NT2/D1 (cell line): ENCODE measurements at regions not wholly inside any gene's neighbourhood (a gene's known extent, or its start where the extent isn't known, plus 50 kb on each side); places are given as distances from the start of the nearest gene placed in this dataset.

Experiments
- SUZ12 ChIP-seq: IDR thresholded peaks from 2 replicates; pipeline ENCODE4 v1.6.1; 2011; ENCODE audit not compliant: insufficient read length, insufficient read depth; ENCODE audit errors: extremely low read depth
- YY1 ChIP-seq: IDR thresholded peaks from 2 replicates; pipeline ENCODE4 v1.6.1; 2011; ENCODE audit not compliant: insufficient read length, insufficient read depth
- ZNF274 ChIP-seq: IDR thresholded peaks from 2 replicates; pipeline ENCODE4 v1.6.1; 2011; ENCODE audit warnings: mild to moderate bottlenecking, low read depth, low read length

DNA sequence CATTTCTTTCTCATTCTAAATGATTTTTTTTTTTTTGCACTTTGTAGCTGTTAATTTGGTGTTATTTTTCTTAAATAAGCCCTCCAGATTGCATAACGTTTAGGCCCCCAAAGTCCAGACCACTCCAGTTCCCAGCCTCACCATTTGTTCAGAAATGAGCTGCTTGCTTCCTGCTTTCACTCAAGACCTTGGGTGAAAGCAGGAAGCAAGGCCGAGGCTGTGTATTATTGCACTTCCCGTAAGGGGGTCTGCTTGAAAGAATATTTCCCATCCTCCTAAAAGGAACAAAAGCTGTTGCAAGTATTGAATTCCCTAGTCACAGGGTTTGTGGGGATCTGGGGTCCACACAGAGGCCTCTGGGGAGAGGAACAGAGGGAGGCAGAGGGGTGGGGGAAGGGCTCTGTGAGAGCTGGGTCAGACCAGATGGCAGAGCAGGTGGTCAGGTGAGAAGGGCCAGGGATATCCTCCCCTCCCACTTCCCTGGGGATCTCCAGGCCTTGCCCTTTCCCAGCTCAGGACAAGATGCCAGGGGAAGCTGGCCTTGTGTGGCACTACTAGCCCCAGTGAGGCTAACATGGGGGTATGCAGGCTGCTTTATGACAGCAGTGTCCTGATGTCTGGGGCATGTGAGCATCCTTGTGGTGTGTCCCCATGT is 51.6 kb upstream of the MYEOV start:
- TF ChIP-seq ZNF274: no peak
- TF ChIP-seq SUZ12: no peak
- TF ChIP-seq YY1: no peak
